Keratinocyte (primary cell): ENCODE measurements at regions not wholly inside any gene's neighbourhood (a gene's known extent, or its start where the extent isn't known, plus 50 kb on each side); places are given as distances from the start of the nearest gene placed in this dataset.

Experiments
- DNase-seq: peaks from one replicate; pipeline ENCODE4 v3.0.0-alpha.2; 2011; ENCODE audit warnings: low read depth, missing footprints, low spot score
- FAIRE-seq: peaks from 2 replicates; lab custom pipeline; 2011; peaks lifted over from hg19 to GRCh38; lab: Jason Lieb, UNC
- H2AFZ ChIP-seq: 2 replicates; pipeline ENCODE4 v1.6.0; 2012; ENCODE audit warnings: low read length, control low read depth, inconsistent platforms; ENCODE audit not compliant: control insufficient read depth
- H3K27ac ChIP-seq: 2 replicates; pipeline ENCODE4 v1.5.1; 2011; ENCODE audit warnings: low read length; ENCODE audit not compliant: control insufficient read depth, insufficient read depth
- H3K27me3 ChIP-seq: 3 replicates; pipeline ENCODE4 v1.6.0; 2011; ENCODE audit warnings: low read length; ENCODE audit not compliant: control insufficient read depth, insufficient read depth; ENCODE audit errors: extremely low read depth
- H3K36me3 ChIP-seq, 2 experiments: 2 replicates in 1 of 2; 3 replicates in 1 of 2; pipeline ENCODE4 v1.5.1; 2011; ENCODE audit warnings: low read length in 2 of 2, mild to moderate bottlenecking in 1 of 2; ENCODE audit not compliant: control insufficient read depth in 2 of 2, insufficient read depth in 2 of 2; ENCODE audit errors: extremely low read depth in 1 of 2
- H3K4me1 ChIP-seq: 3 replicates; pipeline ENCODE4 v1.5.1; 2011; ENCODE audit warnings: low read length; ENCODE audit not compliant: control insufficient read depth, insufficient read depth; ENCODE audit errors: extremely low read depth
- H3K4me2 ChIP-seq: 3 replicates; pipeline ENCODE4 v1.6.0; 2011; ENCODE audit warnings: low read depth, low read length; ENCODE audit not compliant: control insufficient read depth, insufficient read depth; ENCODE audit errors: extremely low read depth
- H3K4me3 ChIP-seq, 3 experiments: fragments of 200-600 bp in 1 of 3; sonication (generic) in 1 of 3; 2 replicates in 2 of 3; 3 replicates in 1 of 3; pipeline ENCODE4 v1.5.1; 2011 to 2016; ENCODE audit warnings: low read length in 3 of 3, mild to moderate bottlenecking in 3 of 3, control low read depth in 2 of 3, inconsistent platforms in 1 of 3, low read depth in 1 of 3, mixed read lengths in 1 of 3, mixed run types in 1 of 3, moderate library complexity in 1 of 3; ENCODE audit not compliant: control insufficient read depth in 2 of 3, insufficient read depth in 2 of 3; ENCODE audit errors: extremely low read depth in 1 of 3
- H3K79me2 ChIP-seq: 2 replicates; pipeline ENCODE4 v1.6.0; 2012; ENCODE audit warnings: low read length; ENCODE audit not compliant: control insufficient read depth, insufficient read depth
- H3K9ac ChIP-seq: 3 replicates; pipeline ENCODE4 v1.6.0; 2011; ENCODE audit warnings: low read length; ENCODE audit not compliant: control insufficient read depth, insufficient read depth; ENCODE audit errors: extremely low read depth
- H3K9me1 ChIP-seq: 3 replicates; pipeline ENCODE4 v1.6.0; 2011; ENCODE audit warnings: low read length; ENCODE audit not compliant: control insufficient read depth, insufficient read depth; ENCODE audit errors: extremely low read depth
- H3K9me3 ChIP-seq: 2 replicates; pipeline ENCODE4 v1.5.1; 2012; ENCODE audit warnings: low read depth, low read length; ENCODE audit not compliant: control insufficient read depth
- H4K20me1 ChIP-seq: 3 replicates; pipeline ENCODE4 v1.6.0; 2011; ENCODE audit warnings: low read length; ENCODE audit not compliant: control insufficient read depth, insufficient read depth; ENCODE audit errors: extremely low read depth
- CTCF ChIP-seq, 3 experiments: IDR thresholded peaks in 1 of 3; conservative IDR thresholded peaks in 1 of 3; optimal IDR thresholded peaks in 1 of 3; 2 replicates in 2 of 3; 3 replicates in 1 of 3; pipeline versions ENCODE3 to v1.5.1; 2011; ENCODE audit warnings: low read length in 3 of 3, mild to moderate bottlenecking in 3 of 3, moderate library complexity in 2 of 3, control low read depth in 1 of 3, inconsistent platforms in 1 of 3; ENCODE audit not compliant: insufficient read depth in 2 of 3; ENCODE audit errors: extremely low read depth in 1 of 3
- EZH2 ChIP-seq: IDR thresholded peaks from one replicate; pipeline ENCODE4 v1.6.1; 2012; ENCODE audit warnings: inconsistent platforms, mild to moderate bottlenecking, low read length, moderate library complexity
- dilution Hi-C: fragments of 300-500 bp; cut with MboI; formaldehyde crosslinking; loops from one replicate; pipeline ENCODE4 v1.7.0; 2020; ENCODE audit warnings: low sequenced_read_pairs; ENCODE audit not compliant: extremely low pct_ligation_motif_present

- Histone ChIP-seq H3K4me1 (no peaks in the 10 kb centered on the region), H3K9me1 (no peaks in the 10 kb centered on the region), H2AFZ (no peak overlapping the region), H3K9ac (no peak overlapping the region), H3K4me2 (no peak overlapping the region), H3K36me3 (no peaks in the 10 kb centered on the region), H3K27me3 (peaks cover 18% of the 10 kb centered on the region), H4K20me1 (no peaks in the 10 kb centered on the region), H3K4me3 (no peak overlapping the region), H3K9me3 (no peaks in the 10 kb centered on the region), H3K27ac (no peak overlapping the region), H3K79me2 (no peaks in the 10 kb centered on the region)
- dilution Hi-C loops: no loop called here
- TF ChIP-seq EZH2: no peak
- no peak for TF ChIP-seq CTCF (optimal IDR thresholded peaks at IDR 0.05 in 1 of 3, IDR thresholded peaks at IDR 0.05 in 1 of 3, conservative IDR thresholded peaks at IDR 0.05 in 1 of 3; ENCODE audit: extremely low read depth in 1 of 3, insufficient read depth in 2 of 3, low read length in 3 of 3)
- DNase-seq (no peak), FAIRE-seq (no peak)
Observed at GRCh38 chr5:114060866-114061265, 301.0 kb upstream of the KCNN2 start.

DNA sequence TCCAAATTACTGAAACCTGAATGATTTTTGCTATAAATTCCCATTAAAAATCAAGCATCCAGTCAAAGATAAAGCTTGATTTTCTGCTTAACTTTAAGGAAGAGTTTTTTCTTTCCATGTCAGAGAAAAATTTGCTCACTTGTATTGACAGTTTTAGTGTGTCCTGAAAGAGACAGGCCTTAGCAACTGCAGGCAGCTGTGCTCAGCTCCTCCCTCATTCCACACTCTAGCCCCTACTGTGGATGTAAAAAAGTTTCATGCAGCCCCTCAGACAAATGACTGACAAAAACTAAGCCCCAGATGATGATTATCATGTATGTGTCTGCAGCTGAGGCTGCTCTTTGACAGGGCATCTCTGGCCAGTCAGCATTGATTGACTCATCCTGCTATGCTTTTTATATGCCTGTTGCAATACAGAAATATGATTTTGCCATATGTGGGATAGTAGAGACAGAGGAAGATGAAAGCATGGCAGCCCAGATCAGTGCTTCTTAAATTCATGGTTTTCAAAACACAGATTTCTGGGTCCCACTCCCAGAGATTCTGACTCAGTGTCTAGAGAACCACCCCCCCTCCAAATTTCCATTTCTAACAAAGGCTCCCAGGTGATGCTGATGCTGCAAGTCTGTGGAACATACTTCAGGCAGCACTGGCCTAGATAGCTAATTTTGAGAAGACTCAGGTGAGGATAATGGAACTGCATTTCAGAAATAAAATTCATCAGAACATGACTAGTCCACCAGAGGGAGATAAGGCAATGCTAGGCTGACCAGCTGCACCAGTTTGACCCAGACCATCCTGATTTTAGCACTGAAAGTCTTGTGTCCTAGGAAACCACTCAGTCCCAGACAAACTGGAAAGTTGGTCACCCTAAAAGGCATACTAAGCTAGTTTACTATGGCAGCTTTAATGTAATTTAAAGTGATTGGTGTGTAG lies 298.7 kb upstream of the KCNN2 start:
- no peak overlapping the region for H3K4me2 ChIP-seq
- H4K20me1 ChIP-seq: no peaks in the 10 kb centered on the region
- H3K79me2 ChIP-seq: no peaks in the 10 kb centered on the region
- H3K27me3 ChIP-seq: no peaks in the 10 kb centered on the region
- H2AFZ ChIP-seq: no peak overlapping the region
- no peak overlapping the region for H3K27ac ChIP-seq
- H3K9me3 ChIP-seq: no peaks in the 10 kb centered on the region
- no peaks in the 10 kb centered on the region for H3K4me1 ChIP-seq
- no peaks in the 10 kb centered on the region for H3K36me3 ChIP-seq
- no peaks in the 10 kb centered on the region for H3K9me1 ChIP-seq
- H3K4me3 ChIP-seq: no peak overlapping the region
- TF ChIP-seq CTCF (optimal IDR thresholded peaks at IDR 0.05 in 1 of 3, IDR thresholded peaks at IDR 0.05 in 1 of 3, conservative IDR thresholded peaks at IDR 0.05 in 1 of 3; ENCODE audit: extremely low read depth in 1 of 3, insufficient read depth in 2 of 3, low read length in 3 of 3) (no peak), EZH2 (no peak)
- DNase-seq (no peak), FAIRE-seq (no peak)
- no peak overlapping the region for H3K9ac ChIP-seq
- dilution Hi-C loops: no loop called here
